T-helper 1 cell (primary cell): ENCODE measurements at regions not wholly inside any gene's neighbourhood (a gene's known extent, or its start where the extent isn't known, plus 50 kb on each side); places are given as distances from the start of the nearest gene placed in this dataset.

Experiments used
- DNase-seq, 5 donors: peaks; one replicate each; pipeline ENCODE4 v3.0.0-alpha.2; 2012 to 2020

DNA sequence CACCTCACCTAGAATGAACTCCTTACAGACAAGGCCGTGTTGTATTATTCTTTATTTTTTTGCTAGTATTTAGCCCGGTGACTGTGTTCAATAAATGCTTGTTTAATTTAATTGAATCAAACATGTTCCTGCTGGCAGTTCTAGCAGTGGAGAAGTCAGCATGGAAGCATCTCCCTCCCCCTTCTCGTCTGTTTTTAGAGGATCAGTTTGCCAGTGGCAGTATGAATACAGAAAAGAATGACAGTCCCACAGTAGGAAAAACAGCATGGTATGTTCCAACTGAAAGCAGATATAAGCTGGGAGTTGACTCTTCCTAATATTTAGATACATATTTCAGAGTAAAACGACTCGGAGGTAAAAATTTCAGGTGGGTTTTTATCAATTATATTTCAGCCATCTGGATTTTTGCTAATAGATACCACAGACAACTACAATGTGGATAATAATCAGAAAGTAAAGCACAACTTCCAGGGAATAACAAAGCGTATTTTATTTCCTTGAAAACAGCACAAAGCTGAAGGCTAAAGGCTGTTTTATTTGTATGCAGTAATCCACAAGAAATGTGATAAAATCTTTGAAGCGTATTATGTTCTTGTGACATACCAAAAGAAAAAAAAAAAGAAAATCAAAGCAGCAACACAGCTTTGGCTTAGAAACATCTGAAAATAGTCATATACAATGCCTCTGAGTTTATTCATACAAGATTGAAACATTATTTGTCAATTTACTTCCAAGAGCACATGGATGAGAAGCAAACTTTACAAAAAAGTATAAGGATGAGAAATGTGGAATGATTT lies 244.5 kb upstream of the KCNMB2 start:
- DNase-seq: no peak

DNA sequence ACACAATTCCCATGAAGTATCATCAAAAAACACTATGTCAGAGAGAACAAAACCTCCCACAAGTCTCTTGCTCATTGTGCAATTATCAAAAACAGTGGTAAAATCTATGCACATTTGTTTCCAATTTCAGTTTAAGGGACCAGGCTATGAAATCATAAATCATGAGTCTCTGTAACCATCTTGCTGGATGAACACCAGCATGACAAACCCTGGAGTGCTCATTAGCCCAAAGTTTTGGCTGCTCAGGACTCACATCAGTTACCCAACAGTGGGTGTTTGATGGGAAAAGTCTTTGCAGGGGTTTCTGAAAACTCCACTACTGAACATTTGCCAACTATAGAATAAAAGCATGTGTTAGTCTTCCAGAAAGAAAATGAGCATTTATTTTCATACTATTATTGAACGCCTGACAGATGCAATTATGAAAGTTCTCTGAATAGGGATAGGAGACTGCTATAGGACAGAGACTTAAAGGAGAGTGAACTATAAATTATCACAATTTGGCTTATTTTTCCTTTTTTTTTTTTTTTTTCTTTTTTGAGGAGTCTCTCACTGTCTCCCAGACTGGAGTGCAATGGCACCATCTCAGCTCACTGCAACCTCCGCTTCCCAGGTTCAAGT lies 240.8 kb upstream of the KCNMB2 start:
- DNase-seq: no peak

DNA sequence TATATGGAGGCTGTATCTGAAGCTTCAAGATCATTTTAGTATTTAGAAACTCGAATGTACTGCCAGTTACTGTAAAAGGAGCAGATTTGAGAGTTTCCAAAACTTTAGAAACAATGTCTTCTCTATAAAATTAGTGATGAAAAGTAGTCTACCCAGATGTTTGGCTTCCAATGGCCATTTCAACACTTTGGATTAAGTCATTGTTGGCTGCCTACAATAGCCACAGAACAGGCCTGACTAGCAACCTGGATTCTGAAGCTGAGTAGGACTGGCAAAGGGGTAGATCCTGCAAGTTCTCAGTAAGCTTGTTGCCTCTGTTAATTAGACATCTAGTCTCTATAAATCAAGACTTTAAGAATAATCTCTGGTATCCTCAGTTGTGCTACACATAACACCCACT lies 239.0 kb upstream of the KCNMB2 start:
- DNase-seq: no peak

DNA sequence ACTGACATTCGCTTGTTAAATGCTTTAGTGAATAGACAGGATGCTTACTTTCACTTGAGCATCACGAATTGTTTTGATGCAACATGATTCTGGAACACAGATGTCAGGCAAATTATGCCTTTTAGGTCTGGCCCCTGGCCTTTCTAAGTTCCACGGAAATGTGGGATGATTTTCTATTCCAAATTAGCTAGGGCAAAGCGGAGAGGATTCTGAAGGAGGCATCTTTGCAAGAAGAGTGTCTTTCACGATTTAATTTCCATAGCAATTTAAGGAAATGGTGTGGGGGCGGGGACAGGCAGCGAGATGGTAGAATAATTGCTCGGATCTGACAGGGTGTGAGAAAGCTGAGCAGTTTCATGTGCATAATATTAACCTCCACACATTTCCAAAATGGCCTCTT lies 238.5 kb upstream of the KCNMB2 start:
- DNase-seq: no peak

DNA sequence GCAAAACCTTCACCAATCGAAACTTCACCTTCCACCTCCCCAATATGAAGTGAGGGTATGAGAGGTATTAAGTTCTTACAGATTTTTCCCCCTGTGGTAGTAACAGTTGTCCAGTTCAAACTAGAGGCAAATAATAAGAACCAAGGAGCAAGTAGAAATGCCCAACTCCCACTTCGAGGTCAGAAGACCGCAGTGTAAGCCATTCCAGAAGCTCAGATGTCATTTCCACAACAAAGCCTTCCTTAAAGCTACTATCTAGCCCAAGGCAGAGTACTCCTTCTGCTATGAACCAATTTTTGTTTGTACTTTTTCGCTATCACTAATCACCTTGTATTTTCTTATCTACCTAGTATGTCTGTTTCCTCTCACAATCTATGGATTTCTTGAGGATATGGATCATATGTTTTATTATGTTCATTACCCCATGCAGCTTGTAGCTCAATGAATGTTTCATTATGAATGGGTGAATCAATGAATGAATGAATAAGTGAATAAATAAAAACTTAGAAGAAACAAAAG lies 235.7 kb upstream of the KCNMB2 start:
- no peak for DNase-seq

DNA sequence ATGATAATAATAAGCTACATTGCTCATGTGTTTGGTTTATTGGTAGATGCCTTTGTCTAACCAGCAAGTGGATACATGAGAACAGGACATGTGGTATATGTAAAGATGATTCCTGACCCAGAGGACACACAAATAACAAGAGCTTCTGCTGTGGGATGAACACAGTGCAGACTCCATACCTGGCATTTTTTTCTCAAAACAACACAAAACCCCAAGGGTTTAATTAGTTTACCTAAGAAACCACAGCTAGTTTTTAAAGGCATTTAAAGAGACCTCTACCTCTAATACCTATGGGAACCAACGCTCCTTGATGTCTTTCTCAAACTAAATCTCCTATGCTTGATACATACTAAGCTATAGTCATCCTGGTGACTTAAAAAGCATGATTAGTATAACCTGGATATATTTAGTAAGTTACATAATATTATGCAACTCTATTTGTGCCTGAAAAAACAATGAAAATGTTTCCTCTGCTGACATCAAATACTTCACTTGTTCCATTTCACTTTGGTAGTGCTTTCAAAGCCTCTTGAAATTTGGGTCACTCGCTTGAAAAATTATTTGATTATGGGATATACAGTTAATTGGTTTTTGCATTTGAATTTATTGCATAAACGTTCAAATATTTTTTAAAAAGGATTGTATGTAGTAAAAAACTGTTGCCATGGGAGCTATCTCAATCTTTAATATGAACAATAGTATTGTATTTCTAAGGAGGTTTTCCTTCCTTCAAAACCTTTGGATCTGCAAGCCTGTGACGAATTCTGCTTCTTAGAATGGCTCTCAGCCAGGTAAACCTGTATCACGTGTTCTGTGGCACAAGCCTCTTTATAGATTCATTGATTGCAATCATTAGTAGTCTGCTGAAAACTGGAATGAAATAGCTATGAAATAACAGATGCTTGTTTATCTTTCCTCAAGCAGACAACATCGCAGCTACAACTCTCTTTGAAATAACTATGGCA lies 233.0 kb upstream of the KCNMB2 start:
- no peak for DNase-seq

DNA sequence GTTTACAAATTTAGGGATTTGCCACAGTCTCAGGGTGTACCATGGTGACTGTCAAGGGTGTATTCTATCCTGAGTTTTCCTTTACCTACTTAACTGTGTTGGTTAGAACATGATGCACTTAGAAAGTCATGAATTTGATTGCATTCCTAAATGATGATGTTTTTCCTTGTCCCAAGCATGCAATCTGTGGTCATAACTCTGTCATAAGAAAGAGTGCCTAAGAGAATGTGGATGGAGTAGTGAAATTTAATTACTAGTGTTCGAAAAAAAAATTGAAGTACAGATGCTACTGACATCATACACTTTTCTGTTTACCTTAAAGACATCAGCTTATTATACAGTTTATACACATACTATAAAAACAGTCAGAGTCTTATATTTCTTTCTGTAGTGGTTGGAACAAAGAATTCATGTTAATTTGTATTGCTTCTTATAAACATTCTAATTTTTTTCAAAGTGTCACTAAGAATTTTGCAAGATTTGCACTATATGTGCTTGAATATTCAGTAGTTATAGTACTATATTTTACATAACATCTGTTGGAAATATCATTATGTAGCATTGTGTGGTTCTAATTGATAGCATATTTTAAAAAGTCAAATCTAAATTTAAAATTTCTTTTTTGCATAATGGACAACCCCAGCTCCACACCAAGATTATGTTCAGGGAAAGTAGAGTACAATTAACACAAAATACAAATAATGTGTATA lies 231.3 kb upstream of the KCNMB2 start:
- no peak for DNase-seq

DNA sequence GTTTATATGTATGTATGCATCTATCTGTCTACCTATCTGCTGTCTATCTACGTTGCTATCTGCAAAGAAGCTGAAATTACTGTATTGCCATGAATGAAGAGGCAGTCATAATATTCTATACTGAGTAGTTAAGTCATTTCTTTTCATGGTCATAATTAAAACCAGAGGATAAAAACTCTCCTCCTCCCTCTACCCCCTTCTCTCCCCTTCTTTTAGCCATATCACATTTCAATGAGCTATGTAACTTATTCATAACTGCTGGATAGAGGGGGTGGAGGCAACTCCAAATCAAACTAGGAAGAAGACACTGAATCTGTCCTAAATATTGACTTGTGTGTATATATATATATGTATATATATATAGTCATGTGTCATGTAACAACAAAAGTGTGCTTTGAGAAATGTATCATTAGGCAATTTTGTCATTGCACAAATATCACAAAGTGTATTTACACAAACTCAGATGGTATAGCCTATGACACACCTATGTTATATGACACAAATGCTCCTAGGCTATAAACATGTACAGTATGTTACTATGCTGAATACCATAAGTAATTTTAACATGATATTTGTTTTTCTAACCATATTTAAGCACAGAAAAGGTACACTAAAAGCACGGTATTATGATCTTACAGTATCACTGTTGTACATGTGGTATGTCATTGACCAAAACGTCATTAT lies 229.7 kb upstream of the KCNMB2 start:
- no peak for DNase-seq

DNA sequence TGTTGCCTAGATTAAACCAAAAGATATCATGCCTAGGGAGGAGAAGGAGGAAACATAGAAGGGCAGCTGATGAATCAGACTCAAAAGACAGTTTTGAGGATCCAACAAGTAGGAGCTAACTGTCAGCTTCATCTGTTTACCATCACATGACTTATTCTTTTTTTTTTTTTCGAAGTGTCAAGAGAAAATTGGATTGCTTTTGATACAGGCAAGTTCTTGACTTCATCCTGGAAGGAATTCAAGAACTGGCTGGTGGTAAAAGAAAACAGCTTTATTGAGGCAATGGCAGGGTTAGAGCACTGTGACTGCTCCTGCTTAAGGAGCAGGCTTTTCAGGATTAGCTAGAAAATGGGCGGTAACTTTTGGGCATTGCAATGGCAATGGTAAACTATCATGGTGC lies 227.5 kb upstream of the KCNMB2 start:
- no peak for DNase-seq

DNA sequence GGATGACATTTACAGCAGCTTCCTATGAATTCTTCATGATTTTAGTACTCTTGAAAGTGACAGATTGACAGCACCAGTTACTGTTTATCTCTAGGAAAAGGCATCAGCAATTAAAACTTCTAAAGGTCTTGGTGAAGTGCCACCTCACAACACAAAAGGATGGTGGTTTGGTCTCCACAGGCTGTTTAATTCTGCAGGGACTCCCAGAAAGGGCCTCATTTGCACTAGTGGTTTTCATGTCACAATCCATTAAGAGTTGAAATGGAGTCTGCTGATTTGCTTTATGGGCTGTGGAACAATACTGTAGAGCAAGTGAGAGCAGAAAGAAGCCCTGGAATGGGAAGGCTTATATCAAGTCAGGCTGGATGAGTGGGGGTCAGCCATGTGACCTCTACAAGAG lies 225.3 kb upstream of the KCNMB2 start:
- DNase-seq: no peak

DNA sequence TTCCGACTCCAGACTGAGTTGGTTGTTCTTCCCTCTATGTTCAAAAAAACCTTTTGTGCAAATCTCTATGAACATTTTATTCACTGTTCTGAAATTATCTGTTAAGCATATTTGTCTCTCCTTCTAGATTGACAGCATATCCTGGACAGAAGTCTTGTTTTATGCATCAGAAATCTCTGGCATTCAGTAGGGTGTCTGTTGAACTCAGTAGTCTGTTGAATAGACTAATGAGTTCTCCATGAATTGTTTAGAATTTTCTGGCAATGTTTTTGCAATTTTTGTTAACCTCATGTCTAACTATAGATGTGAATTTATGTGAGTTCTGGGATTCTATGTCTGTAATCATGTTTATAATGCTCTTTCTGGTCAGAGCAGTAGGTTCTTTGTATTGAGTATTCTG lies 222.5 kb upstream of the KCNMB2 start:
- no peak for DNase-seq

DNA sequence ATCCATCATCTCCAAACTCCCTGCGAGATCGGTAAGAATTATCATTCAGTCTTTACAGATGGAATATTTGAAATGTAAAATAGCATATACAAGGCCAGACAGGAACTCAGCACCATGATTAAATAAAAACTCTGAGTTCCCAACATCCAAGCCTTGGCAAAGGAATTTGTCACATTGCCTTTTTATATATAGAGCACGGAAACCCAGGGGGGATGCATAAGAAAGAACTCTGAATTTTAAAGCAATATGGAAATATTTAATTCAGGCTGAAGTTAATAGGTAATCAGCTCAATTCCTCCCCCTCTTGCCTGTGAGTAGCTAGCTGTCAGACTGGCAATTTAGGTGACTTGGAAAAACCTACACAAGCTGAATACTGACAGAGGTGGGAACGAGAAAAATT lies 217.9 kb upstream of the KCNMB2 start:
- no peak for DNase-seq

DNA sequence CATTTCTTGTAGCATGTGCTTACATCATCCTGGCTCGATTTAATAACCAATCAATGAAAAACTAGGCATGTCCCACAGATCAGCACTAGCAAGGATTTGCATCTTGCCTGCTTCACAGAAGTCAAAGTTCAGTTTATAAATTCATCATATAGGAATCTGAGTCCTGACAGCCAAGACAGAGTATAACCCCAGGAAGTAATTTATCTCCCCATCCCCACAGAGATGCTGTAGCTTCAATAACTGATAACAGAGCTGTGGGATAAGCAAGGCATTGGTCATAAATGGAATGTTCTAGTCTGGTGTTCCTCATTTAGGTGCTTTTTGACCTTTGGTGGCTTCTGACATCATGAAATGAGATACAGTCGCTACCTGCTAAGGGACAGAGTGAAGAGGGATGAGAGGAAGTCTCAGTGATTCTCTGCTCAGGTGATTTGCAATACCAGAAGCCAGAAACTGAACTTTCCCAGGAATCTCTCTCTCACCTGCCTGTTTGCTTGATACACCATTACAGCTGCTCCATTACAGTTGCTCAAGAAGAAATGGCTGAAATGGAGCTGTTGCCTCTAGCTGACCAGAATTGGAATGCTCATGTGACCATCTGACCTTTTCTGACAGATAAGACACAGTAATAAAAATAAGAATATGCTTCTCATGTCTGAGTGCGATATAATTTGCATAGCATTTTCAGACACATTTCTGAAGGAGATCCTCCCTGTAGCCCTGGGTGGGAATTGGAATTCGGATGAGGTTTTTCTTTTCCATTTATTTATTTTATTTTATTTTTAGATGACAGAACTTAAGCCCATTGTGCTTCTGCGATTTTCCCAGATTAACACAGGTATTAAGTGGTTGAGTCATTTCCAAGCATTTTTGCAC lies 217.1 kb upstream of the KCNMB2 start:
- DNase-seq: no peak

DNA sequence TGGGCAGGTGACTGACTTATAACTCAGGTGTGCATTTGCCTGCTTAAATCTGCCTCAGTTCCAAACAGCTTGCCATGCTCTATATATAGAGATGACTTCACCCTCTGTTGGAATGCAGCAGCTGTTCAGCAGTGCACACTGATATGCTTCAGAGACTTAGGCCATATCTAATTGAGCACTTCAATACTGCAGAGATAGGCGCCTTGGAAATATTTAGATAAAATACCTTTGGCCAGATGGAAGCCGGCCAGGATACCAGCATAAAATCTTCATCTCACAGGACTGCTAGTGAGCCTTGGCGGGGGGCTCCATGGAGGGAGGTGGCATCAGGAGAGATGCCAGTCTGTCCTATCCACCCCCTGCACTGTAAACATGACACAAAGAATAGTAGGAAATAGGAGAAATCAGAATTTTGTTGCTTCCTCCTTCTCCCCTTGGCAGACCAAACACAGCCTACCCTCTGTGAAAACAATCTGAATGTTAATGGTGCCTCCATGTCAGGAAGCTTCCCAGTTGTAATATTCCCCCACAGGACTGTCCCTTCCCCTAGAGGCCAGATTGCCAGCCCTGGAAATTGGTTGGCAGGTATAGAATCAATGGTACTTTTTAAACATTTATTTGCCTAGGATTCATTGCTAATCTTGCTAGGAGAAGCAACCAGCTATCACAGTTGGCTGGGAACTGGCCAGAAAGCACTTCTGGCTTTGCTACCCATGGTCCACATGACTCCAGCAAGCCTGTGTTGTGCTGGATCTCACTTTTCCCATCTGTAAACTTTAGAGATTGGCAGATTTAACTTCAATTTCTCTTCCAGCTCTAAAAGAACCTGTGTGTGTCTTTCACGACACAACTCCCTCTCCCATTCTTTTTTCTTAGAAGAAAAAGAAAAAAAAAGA lies 215.5 kb upstream of the KCNMB2 start:
- no peak for DNase-seq

DNA sequence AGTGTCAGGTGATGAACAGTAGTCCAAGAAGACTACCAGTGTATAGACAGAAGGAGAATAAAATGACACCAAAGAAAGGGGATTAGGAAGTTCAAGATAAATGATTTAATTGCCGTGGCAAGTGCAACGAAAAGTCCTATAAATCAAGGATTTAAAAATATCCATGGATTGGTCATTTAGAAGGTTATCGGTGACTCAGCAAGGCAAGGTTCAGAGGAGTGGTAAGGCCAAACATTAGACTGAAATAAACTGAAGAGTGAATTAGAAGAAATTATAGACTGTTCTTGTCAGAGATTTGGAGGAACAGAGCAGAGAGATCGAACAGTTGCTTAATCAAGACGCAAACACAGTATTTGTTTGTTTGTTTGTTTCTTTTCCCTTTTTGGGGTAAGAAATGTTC lies 211.9 kb upstream of the KCNMB2 start:
- DNase-seq: no peak

DNA sequence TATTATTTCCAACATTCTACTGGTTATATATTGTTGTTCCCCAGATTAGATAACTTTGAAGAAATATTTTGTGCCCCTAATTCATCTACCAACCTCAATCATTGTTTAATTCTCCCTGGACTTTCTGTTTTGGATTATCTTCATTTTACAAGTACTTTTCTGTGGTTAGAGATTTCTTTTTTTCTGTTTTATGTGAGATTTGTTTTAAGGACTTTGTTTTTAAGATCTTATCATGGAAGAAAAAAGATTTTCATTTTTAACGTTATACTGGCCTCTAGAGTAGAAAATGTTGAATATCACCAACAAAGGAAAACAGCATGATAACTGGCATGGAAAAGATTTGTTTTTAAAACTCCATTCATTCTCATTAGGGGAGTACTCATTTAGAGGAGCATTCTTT lies 210.9 kb upstream of the KCNMB2 start:
- DNase-seq: no peak

DNA sequence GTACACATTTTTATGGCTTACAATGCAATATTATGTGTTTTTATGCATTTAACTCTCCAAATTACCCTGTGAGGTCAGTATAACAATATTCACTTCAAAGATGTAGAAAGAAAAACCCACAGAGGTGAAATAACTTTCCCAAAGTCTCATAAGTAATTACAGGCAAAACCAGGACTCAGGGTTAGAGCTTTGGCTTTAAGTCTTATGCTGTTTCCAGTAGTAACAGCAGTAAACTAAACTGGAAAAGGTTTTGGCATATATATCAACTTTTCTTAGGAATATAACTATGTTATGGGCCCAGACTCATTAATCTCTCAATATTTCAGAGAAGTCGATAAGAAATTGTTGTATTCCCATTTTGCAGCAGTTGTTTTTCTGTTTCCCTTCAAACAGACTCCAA lies 206.3 kb upstream of the KCNMB2 start:
- no peak for DNase-seq

DNA sequence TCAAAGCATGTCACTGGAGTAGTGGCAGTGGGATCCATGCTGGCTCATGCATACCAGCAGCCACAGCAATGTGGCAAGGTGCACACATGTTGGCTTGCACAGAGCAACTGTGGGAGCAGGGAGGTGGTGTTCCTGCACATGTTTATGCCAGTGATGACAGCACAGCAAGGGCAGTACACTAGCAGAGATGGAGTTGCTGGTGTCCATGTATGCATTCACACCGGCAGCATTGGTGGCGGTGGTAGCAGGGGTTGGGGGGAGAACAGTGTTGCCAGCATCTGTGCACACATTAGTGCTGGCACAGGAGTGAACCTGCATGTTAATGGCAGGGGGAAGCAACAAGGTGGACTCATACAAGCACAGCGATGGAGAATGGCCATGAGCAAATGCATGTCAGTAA lies 202.0 kb upstream of the KCNMB2 start:
- DNase-seq: no peak

DNA sequence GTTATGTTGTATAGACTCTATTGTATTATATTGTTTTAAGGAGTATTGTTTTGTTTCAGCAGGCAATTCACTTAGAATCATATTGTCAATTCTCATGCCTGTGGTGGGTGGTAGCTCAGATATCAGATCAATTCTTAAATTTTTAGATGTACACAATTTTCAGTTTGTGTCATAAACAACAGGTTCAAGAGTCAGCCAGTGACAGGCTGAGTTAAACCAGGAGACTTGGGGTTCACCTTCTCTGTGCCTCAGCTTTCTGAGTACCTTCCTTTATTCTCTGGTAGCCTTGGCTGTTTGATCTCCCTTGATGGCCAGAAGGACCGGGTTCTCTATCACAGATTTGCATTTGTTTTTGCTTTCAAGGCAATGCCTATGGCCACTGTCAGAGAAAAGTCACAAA lies 199.9 kb upstream of the KCNMB2 start:
- no peak for DNase-seq

DNA sequence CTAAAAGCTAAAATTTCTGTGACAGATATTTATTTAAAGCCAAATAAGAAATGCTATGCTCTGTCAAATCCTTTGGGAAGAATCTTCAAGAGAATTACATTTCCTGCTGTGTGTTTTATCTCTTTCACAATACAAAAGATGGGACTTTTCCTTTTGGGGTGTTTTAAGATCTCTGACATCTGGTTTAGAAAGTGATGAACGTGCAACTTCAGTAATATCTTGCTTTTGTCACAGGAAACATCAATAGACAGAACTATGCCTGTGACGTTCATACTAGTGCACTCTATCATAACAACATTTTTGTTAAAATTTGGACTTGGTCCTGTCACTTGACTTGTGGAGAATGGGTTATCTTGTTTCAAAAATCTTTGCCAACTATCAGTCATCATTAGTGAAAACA lies 195.7 kb upstream of the KCNMB2 start:
- DNase-seq: no peak
